ENCODE measurements at regions not wholly inside any gene's neighbourhood (a gene's known extent, or its start where the extent isn't known, plus 50 kb on each side); places are given as distances from the start of the nearest gene placed in this dataset.

DNA sequence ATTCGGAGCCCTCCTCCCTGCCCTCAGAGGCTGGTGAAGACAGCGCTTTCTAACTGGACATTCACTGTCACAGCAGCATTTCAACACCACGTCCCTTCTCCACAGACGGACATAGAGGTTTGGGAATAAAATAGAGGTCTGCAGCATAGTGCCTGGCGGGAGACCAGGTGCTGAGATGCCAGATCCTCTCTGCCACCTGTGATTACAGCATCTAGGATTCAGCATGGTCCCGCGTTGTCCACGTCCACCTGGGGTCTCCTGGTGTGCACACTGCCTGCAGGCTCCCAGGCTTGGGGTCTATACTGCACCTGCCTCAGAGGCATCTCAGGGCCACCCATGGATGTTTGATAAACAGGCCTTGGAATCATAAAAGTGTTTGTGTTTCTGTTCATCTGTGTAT is 175.5 kb downstream of the TMEM18 start:
- Histone ChIP-seq H3K9me3 (no peaks in the 10 kb centered on the region), H3K27me3 (no peaks in the 10 kb centered on the region), H3K27ac (no peak overlapping the region), H3K4me3 (no peak overlapping the region), H3K4me1 (no peaks in the 10 kb centered on the region), H3K36me3 (no peaks in the 10 kb centered on the region)
- DNase-seq (ENCODE audit: extremely low spot score in 2 of 2), result peak; percentile 65 to 89
- intact Hi-C loops (cut with DNase I), result no loop called here
- TF ChIP-seq, protein P1, sequence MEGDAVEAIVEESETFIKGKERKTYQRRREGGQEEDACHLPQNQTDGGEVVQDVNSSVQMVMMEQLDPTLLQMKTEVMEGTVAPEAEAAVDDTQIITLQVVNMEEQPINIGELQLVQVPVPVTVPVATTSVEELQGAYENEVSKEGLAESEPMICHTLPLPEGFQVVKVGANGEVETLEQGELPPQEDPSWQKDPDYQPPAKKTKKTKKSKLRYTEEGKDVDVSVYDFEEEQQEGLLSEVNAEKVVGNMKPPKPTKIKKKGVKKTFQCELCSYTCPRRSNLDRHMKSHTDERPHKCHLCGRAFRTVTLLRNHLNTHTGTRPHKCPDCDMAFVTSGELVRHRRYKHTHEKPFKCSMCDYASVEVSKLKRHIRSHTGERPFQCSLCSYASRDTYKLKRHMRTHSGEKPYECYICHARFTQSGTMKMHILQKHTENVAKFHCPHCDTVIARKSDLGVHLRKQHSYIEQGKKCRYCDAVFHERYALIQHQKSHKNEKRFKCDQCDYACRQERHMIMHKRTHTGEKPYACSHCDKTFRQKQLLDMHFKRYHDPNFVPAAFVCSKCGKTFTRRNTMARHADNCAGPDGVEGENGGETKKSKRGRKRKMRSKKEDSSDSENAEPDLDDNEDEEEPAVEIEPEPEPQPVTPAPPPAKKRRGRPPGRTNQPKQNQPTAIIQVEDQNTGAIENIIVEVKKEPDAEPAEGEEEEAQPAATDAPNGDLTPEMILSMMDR (IDR thresholded peaks at IDR 0.05), result no peak
- no peak for TF ChIP-seq POLR2A (IDR thresholded peaks at IDR 0.05)
- no peak for TF ChIP-seq POLR2AphosphoS5 (IDR thresholded peaks at IDR 0.05; ENCODE audit: insufficient read depth in 1 of 2, low read depth in 1 of 2)

DNA sequence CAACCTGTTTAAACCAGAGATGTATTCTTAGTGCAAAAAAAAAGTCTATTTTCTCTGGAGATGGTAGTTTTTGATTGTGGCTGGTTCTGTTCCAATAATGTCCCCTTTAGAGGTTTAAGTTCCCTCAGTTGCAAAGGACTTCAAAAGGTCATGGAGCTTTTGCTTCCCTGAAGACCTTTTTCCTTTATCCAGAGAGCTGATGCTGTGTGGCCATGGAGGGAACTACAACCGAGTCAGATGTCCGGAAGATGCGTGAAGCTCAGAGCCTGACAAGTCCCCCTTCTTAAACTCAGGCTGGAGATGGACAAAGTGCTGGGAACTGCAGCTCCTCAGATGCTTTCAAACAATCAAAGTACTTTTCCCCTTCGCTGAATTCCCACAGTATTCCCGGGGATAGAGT is 176.1 kb downstream of the TMEM18 start:
- no peaks in the 10 kb centered on the region for H3K36me3 ChIP-seq
- H3K9me3 ChIP-seq, result no peaks in the 10 kb centered on the region
- no peak overlapping the region for H3K4me3 ChIP-seq
- no peaks in the 10 kb centered on the region for H3K4me1 ChIP-seq
- intact Hi-C loops (cut with DNase I), result no loop called here
- TF ChIP-seq POLR2AphosphoS5 (IDR thresholded peaks at IDR 0.05; ENCODE audit: insufficient read depth in 1 of 2, low read depth in 1 of 2) (no peak), POLR2A (IDR thresholded peaks at IDR 0.05) (no peak)
- TF ChIP-seq, protein P1 (IDR thresholded peaks at IDR 0.05), result no peak
- H3K27me3 ChIP-seq, result no peaks in the 10 kb centered on the region
- H3K27ac ChIP-seq, result no peak overlapping the region
- peak in 1 of 2 donors; percentile 32 for DNase-seq (ENCODE audit: extremely low spot score in 2 of 2)

- H3K4me1 ChIP-seq, result no peaks in the 10 kb centered on the region
- no peaks in the 10 kb centered on the region for H3K27me3 ChIP-seq
- intact Hi-C loops (cut with DNase I), result no loop called here
- no peak overlapping the region for H3K27ac ChIP-seq
- TF ChIP-seq POLR2A (IDR thresholded peaks at IDR 0.05) (no peak), POLR2AphosphoS5 (IDR thresholded peaks at IDR 0.05; ENCODE audit: insufficient read depth in 1 of 2, low read depth in 1 of 2) (no peak)
- TF ChIP-seq, protein P1 (IDR thresholded peaks at IDR 0.05), result no peak
- H3K9me3 ChIP-seq, result no peaks in the 10 kb centered on the region
- H3K36me3 ChIP-seq, result no peaks in the 10 kb centered on the region
- peak; percentile 64 for DNase-seq (ENCODE audit: extremely low spot score in 2 of 2)
- no peak overlapping the region for H3K4me3 ChIP-seq
Measured at GRCh38 chr2:499726-500125, 177.5 kb downstream of the TMEM18 start.

DNA sequence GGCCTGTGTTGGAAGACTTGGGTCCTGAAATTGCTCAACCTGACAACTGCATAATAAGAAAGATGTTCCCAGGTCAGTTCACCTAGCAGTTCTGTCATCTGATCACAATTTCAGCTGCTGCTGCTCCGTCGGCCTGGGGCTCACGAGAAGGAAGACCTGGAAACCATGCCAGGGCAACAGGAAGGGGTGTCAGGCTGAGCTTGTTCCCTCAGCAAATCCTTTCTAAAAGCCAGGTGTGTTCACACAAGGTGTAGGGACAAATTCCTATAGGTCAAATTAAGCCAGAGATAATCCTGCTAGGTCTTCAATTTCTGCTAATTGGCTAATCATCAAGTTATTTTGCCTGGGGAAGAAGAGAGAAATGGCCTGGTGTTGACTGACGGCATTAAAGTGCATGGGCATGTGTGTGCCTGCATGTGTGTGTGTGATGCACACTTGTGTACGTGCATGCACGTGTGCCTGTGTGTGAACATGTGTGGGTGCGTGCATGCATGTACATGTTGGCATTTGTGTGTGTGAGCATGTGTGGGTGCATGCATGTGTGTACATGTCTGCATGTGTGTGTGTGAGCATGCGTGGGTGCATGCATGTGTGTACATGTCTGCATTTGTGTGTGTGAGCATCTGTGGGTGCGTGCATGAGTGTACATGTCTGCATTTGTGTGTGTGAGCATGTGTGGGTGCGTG is 178.6 kb downstream of the TMEM18 start:
- intact Hi-C loops (cut with DNase I), result no loop called here
- Histone ChIP-seq H3K4me3 (no peak overlapping the region), H3K4me1 (no peaks in the 10 kb centered on the region), H3K36me3 (no peaks in the 10 kb centered on the region), H3K27me3 (no peaks in the 10 kb centered on the region), H3K9me3 (no peaks in the 10 kb centered on the region), H3K27ac (no peak overlapping the region)
- DNase-seq (ENCODE audit: extremely low spot score in 2 of 2), result peak in 1 of 2 donors; percentile 64
- no peak for TF ChIP-seq POLR2A (IDR thresholded peaks at IDR 0.05)
- TF ChIP-seq POLR2AphosphoS5 (IDR thresholded peaks at IDR 0.05; ENCODE audit: insufficient read depth in 1 of 2, low read depth in 1 of 2), result no peak
- TF ChIP-seq, protein P1 (IDR thresholded peaks at IDR 0.05), result no peak

- Histone ChIP-seq H3K27ac (no peak overlapping the region), H3K36me3 (no peaks in the 10 kb centered on the region), H3K4me3 (no peak overlapping the region), H3K27me3 (no peaks in the 10 kb centered on the region), H3K9me3 (no peaks in the 10 kb centered on the region), H3K4me1 (no peaks in the 10 kb centered on the region)
- DNase-seq (ENCODE audit: extremely low spot score in 2 of 2), result peak in 1 of 2 donors; percentile 72
- intact Hi-C loops (cut with DNase I), result no loop called here
- TF ChIP-seq POLR2AphosphoS5 (IDR thresholded peaks at IDR 0.05; ENCODE audit: insufficient read depth in 1 of 2, low read depth in 1 of 2), result no peak
- TF ChIP-seq POLR2A (IDR thresholded peaks at IDR 0.05), result no peak
- TF ChIP-seq, protein P1 (IDR thresholded peaks at IDR 0.05), result no peak
Measured at GRCh38 chr2:497770-498492, 179.3 kb downstream of the TMEM18 start.

Data from vagina (tissue), 2 donors.